Endometrial microvascular endothelial cells (primary cell): ENCODE measurements at regions not wholly inside any gene's neighbourhood (a gene's known extent, or its start where the extent isn't known, plus 50 kb on each side); places are given as distances from the start of the nearest gene placed in this dataset.

ENCODE experiments used
- in situ Hi-C: cut with HindIII; loops from 2 replicates; pipeline ENCODE4 v1.10.0; 2017; ENCODE audit warnings: low sequenced_read_pairs, low pct_unique_long_range_greater_than_20kb; ENCODE audit errors: inconsistent ontology term

DNA sequence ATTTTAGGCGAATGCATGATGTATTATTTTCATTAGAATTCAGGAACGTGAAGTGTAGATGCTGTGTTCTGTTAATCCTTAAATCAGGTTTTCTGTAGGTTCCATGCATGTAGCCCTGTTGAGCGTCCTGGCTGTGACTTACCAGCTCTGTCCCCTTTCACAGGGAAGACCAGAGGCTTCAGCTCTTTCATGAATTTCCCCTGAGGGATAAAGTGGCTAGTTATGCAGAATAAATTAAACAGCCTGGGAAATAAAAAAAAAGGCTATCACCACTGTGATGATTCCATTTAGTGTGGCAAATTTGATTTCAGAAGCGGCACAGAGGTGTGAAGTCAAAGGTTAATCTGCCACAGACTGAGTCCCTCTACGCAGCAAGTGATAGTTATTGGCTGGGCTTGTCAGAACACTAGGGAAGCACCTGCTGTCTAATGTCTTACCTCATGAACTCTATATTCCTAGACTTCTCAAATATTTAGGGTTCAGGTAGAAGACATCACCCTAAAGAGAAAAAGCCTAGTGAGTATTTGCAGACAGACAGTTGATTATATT lies 61.6 kb upstream of the LINC00305 start:
- in situ Hi-C loops = no loop called here

DNA sequence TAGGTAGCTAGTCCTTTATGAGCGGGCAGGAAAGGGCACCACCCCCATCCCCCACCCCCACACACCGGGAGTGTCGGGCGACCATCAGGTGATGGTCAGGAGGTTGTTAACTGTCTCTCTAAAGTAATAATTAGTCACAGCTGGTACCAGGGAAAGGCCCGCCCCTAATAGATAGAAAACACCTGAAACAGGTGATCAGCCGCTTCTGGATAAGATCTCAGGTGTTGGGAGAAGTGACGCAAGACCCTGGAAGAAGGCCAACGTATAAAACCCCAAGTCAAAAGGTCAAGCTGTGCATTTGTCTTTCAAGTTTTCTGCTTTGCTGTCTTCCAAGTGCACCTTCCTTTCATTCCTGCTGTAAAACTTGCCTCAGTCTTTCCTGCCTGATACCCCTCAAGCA lies 59.6 kb upstream of the LINC00305 start:
- in situ Hi-C loops = no loop called here

DNA sequence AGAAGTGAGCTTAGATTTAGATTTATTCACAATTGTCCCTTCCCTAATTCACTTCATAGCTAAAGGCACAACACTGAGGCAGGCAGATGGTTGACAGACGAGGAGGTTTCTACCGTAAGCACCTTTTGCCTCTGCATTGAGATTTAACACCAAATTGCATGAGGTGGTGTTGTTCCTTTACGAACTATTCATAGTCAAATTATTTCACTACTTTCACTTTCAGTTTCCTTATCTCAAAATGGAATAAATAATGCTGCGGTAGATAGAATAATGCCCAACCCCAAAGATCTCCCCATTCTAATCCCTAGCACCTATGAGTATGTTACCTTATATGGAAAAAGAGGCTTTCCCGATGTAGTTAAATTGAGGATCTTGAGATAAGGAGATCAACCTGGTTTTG lies 58.9 kb upstream of the LINC00305 start:
- in situ Hi-C loops = no loop called here

DNA sequence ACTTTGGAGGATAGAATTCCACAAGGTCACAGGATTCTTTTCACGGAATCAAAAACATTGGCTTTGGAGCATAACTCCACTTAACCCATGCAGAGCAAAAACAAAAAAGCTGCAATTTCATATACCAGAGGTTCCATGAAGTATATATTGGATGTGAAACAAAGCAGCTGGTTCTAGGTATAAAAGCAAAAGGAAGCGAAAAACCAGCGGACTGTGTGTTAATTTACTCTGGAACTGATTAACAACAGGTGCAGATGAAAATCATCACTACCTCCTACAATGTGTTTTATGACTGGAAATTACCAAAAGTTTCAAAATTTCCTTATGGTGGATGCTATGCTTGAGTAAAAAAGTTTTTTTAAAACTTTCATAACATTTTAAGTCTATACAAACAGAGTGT lies 54.4 kb upstream of the LINC00305 start:
- in situ Hi-C loops = no loop called here

DNA sequence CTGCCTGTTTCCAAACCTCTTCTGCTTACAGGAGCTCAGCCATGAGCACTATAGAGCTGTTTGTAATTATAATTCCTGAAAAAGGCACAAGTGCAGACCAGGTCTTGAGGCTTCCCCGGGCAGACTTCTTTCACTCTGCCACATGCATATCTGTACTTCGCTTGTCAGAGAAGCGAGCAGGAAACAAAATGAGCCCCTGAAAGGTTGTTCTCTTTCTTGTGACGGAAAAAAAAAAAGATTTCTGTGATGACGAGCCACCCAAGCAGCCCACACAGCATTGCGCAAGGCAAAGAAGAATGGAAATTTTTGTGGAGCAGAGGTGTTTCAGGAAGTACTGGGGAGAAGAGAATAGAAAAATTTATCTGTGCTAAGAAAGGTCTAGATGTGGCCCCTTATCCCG lies 54.0 kb upstream of the LINC00305 start:
- in situ Hi-C loops = no loop called here

DNA sequence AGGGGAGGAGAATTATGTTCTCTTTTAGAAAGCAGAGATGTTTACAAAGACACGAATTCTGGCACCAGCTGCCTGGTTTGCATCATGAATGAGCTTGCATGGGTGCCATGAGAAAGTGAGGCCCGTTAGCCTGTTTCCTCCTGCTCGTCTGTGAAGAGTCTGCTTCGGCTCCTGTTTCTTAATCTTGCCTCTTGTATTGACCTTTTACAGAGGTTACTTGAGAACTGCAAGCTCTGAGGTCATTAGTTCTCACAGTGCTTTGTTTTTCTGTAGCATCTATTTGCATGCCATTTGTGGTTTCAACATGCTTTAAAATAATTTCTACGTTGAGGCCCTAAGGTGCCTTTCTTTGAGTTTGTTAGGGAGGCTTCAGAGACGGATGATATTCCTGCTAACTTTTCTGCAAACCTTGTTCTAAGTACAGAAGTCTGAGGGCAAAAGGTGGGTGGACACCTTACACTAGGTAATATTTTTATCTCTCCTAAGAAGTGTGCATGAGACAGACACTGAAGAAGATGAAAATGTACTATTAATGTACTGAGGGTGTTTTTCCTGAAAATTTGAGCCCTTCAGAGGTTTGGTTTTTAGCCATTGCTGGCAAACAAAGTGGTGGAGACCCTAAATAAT lies 53.4 kb upstream of the LINC00305 start:
- in situ Hi-C loops = no loop called here

DNA sequence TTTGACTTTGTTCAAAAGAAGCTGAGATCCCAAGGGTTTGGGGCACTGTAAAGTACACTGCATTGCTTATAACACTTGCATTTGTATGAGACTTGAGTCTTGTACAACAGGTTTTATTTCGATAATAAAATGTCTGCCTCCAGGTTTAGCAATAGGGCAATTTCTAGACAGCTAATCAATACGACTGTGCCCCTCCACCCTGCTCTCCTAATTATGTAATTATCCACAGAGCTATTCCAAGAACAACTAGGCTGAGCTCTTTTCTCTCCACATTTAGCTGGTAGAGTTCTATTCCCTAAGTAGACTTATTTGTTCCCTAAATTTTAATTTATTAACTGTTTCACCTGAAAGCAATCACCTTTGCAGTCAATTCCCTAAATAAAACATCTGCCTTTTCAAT lies 52.9 kb upstream of the LINC00305 start:
- in situ Hi-C loops = no loop called here

DNA sequence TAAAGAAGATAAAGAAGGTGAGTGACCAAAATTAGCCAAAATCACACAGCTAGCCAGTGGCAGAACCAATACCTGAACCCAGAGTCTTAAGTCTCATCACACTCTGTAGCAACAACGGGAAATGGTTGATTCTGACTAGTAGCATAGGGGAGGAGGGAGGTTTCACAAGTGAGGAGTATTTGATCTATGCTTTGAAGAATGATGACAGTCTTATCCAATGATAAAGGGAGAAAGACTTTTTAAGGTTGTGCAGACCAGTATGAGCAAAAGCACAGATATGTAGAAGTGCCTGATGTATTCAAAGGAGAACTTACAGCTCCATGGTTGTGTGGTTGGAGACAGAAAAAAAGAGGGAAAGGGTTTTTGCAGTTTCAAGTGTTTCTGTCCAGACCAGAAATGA lies 50.7 kb upstream of the LINC00305 start:
- in situ Hi-C loops = no loop called here
